Keratinocyte (primary cell): ENCODE measurements at regions not wholly inside any gene's neighbourhood (a gene's known extent, or its start where the extent isn't known, plus 50 kb on each side); places are given as distances from the start of the nearest gene placed in this dataset.

Source experiments
- CTCF ChIP-seq, 3 experiments: IDR thresholded peaks in 1 of 3; conservative IDR thresholded peaks in 1 of 3; optimal IDR thresholded peaks in 1 of 3; 2 replicates in 2 of 3; 3 replicates in 1 of 3; pipeline versions ENCODE3 to v1.5.1; 2011; ENCODE audit warnings: low read length in 3 of 3, mild to moderate bottlenecking in 3 of 3, moderate library complexity in 2 of 3, control low read depth in 1 of 3, inconsistent platforms in 1 of 3; ENCODE audit not compliant: insufficient read depth in 2 of 3; ENCODE audit errors: extremely low read depth in 1 of 3
- EZH2 ChIP-seq: IDR thresholded peaks from one replicate; pipeline ENCODE4 v1.6.1; 2012; ENCODE audit warnings: inconsistent platforms, mild to moderate bottlenecking, low read length, moderate library complexity

GRCh38 chr17:77907497-77908461, 50.7 kb upstream of the TNRC6C start:
- TF ChIP-seq EZH2 (no peak), CTCF (optimal IDR thresholded peaks at IDR 0.05 in 1 of 3, IDR thresholded peaks at IDR 0.05 in 1 of 3, conservative IDR thresholded peaks at IDR 0.05 in 1 of 3; ENCODE audit: extremely low read depth in 1 of 3, insufficient read depth in 2 of 3, low read length in 3 of 3) (no peak)
